HG03571 (cell line): ENCODE measurements at regions not wholly inside any gene's neighbourhood (a gene's known extent, or its start where the extent isn't known, plus 50 kb on each side); places are given as distances from the start of the nearest gene placed in this dataset.
A peak's percentile ranks its signal among the peaks of the same experiment; 100 is the strongest.

Source experiments
- ATAC-seq: cut with Tn5 transposase; IDR thresholded peaks from one replicate; pipeline ENCODE4 v1.9.1; 2021; ENCODE audit not compliant: unreplicated experiment

DNA sequence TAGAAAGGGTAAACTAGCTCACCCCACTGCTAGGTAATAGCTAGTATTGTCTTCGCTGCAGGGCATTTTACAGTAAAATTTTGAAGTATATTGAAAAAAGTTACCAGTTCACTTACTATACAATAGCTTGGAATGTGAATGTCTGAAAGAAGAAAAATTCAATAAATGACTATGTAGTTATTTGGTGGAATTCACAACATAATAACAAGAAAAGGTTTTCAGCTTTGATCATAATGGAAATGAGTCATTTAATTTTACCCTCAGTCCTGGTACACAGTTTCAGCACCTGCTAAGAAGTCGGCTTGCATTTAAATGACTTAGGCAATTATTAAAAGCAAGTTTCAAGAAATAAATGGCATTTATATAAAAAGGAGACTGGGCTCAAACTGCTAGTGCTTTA, 90.4 kb downstream of the NUP35 start:
- ATAC-seq, result peak; percentile 84

DNA sequence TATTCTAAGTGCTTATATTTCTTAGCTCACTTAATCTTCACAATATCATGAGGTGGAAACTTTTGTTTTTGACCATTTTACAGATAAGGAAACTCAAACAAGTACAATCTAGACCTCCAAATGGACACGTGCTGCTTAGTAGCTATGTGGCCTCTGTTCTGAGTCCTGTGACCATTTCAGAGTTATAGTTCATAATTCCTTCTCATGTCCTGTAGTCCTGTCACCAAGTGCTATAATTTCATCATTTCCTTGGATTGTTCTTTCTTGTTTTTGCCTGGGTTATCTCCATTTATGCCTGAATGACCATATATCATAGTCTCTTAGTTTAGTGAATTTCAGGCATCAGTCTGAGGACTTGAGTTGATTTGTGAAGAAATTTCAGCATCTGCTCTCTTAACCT, 91.7 kb downstream of the NUP35 start:
- no peak for ATAC-seq

DNA sequence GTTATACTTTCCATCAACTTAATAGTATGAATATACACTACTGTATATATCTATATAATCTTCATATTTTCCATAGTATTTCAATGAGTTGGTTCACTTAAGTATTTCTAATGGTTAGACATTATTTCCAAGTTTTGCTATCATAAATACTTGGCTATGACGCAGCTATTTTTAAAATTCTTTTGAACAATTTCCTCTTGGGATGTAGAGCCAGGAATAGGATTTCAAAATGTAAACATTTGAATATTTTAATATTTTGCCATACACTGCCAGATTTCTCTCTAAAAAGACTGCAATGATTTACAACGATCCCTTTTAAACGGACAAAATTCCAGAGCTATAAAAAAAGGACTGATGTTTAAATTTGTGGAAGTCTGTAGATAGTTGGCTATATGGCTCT, 95.6 kb downstream of the NUP35 start:
- no peak for ATAC-seq

DNA sequence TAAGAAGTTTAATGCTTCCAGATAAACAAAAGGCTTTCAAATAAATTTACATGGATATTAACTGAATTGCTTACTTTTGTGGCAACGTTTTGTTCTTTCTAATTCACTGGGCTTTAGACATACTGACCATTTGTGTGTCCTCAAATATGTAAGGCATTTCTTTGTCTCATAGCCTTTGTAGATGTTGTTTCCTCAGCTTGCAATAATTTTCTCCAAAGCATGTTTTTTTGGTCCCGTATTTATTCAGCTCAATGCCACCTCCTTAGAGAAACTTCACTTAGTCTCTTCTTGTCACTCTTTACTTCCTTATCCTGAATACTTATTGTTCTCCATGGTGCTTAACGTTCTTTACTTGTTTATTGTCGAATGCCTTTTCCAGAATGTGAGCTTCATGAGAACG, 98.5 kb downstream of the NUP35 start:
- no peak for ATAC-seq

DNA sequence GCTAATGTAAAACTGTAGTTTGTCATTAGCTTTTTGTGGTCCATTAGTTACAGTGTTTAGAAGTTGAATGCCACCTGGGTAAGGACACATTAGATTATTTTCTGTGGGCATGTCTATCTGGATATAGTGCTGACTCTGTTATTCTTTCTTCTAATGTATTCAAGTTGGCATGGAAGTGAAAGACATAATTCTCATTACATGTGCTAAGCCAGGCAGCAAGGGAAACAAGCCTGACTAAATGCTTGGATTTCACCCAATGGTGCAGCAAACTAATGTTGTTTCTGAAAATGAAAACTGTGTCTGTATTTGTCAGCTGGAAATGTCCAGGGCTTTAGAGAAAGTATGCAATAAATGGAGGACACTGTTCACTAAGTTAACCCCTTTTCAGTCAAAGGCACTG, 100.7 kb downstream of the NUP35 start:
- no peak for ATAC-seq

DNA sequence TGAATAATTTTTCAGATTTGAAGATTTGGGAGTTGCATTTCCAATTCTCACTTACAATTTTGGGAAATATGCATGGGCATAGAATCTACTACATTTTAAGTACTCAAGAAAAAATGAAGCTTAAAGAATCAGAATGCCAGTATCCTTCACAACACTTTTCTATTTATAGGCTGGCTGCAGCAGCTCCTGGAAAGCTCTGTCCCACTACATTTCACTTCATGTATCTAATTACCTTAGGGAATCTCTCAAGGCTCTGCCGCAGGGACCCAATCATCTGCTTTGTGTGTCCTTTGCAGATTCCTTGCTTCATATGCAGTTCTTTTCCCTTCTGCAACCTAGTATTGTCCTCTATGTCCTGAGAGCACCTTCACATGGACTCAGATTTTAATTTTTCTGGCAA, 102.9 kb downstream of the NUP35 start:
- no peak for ATAC-seq

DNA sequence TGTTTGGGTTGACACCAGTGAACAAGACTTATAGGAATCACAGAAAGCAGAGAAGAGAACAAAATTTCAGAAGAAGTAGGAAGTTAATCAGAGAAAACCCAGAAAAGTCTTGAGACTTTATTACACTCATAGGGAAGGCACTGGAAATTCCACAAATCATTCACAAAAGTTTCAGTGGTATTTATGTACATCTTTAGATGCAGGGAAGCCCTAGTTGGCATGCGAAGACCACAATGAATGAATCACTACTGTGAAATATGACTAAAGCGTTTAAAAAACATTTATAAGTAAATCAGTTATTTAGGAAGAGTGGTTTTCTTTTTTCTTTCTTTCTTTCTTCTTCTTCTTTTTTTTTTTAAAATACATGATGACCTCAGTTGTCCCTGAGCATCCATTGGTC, 105.1 kb downstream of the NUP35 start:
- ATAC-seq, result no peak

DNA sequence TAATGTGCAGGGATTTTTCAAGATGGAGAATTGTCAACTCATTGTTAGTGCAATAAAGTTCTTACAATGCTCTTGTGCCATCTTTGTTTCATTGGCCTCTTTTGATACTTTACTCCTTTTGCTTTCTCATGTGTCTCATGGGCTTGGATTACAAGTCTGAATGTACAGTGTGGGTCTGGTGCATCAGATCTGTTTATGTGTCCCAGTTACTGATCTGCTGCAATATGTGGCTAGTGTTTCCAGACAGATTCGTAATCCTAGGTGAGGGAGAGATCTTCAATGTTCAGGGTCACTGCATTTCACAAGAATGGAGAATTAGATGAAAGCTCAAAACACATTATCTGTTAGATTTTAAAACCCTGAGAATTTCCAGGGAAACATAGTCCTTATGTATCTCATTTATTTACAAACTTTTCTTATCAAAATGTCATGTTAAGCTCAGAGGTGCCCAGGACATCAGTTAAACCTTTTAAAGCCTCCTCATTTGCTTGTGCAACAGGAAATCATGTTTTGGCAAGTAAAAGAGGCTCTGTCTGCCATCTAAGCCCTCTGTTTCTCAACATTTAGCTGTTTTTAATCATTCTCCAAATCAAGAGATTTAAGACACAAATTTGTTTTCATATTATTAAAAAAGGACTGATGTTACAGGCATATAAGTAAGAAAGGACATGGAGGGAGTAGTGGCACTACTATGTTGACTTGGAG, 108.1 kb downstream of the NUP35 start:
- no peak for ATAC-seq

DNA sequence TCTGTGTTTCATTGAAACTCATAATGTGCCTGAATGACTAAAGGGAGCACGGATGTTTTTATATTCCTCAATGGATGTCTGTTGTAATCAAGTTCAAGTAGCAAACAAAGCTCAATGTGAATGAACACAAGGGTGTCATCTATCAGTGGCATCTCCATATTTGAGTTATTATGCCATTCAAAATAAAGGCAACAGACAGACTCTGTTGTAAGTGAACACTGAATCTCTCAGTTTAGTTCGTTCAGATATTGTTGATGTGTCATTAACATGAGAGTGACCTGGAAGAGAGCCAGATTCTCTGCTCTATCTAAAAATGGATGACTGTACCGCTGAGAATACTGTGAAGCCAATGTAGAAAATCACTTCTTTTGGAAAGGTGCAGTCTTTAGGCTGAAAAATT, 118.7 kb downstream of the NUP35 start:
- no peak for ATAC-seq

DNA sequence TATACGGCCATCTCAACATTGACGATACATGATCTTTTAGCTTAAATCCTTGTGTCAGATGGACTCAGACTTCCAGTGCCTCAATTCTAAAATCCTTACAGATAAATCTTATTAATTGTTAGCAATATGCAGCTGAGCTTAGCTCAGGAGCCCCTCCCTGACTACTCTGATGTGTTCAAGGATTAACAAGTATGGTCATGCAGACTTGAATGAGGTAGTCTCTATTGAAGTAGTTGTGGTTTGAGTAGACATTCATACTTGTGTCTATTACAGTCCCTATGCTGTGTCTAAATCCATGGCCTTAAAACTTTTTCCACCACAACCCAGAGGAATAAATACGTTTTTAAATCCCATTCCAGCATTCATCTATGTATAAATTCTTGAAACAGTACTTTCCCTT, 119.5 kb downstream of the NUP35 start:
- no peak for ATAC-seq

DNA sequence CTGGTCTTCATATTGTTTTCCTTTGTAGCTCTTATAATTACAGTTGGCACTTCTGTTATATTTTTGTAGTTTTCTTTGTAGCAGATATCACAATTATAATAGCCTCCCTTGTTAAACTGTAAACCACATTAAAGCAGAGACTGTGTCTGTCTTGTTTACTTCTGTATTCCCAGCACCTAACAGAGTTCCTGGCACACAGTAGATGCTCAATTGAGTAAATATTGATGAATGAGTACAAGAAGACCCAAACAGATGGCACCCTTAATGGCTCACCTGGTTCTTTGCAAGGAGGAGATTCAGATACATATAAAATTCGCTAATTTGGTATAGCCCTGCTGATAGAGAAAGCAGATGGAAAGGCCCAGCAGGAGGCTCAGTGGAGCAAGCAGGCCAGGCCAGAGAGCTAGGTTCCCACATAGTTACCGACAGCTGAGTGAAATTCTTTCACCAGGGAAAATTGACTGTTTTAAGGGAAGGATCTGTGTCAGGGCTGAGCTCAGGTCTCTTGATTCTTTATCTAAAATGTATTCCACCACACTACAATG, 120.1 kb downstream of the NUP35 start:
- ATAC-seq, result no peak

DNA sequence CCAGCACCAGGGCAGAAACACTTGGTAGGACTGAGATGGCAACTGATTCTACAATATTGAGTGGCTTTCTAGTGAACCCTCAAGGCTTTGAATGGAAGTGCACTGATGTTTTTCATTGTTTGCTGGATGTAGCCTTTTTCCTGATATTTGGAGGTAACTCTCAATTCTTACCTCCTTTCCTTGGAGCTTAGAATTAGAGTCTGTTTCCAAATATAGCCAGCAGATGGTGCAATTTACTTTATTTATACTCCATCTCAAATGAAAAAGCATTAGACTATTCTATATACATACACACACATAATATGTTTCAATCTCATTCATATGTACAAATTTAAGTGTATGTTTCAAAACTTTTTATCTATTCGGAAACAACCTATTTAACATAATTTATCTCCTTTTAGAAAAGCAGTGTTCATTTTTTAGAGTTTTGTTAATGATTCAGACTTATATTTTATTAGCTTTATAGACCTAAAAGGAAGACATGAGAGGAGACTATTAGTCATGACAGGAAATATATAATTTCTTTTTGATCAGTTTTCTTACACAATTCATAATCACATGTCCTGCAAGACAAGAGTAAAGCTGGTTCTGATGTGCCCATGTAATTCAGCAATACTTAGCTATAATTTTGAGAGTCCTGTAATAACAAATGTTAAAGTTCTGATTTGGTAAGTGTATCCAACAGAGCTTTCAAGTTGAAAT, 124.8 kb downstream of the NUP35 start:
- peak; percentile 64 for ATAC-seq

DNA sequence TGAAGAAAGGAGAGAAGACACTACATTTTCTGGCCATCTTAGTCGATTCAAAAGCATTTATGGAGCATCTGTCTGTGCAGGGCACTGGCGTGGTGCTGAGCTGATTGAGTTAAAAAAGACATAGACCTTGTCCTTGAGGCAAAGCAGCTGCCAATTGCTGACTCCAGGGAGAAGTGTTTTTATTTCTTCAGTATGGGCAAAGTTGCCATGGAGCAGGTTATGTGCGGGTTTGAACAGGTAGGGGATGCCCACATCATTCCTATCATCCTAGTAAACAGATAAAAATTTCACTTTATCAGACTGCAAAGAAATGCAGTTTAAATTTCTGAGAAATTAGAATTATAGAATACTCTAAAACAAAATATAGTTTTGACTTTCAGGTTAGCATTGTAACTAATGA, 125.8 kb downstream of the NUP35 start:
- no peak for ATAC-seq

DNA sequence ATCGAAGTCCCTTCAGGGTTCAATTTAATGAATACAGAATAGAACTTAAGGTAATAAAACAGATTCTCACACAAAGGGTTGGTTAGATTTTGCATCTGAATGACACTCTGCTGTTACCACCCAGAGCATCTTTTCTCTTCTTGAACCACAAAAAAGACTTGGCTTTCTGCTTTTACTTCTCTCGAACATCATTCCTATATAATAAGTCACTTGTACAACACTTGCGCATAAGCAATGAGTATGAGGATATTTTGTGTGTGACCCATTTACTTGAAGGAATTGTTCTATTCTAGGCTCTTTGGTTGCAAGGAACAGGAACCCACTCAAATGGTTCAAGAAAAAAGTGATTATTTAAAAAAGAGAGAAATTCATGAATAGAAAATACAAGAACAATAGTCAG, 126.2 kb downstream of the NUP35 start:
- no peak for ATAC-seq

DNA sequence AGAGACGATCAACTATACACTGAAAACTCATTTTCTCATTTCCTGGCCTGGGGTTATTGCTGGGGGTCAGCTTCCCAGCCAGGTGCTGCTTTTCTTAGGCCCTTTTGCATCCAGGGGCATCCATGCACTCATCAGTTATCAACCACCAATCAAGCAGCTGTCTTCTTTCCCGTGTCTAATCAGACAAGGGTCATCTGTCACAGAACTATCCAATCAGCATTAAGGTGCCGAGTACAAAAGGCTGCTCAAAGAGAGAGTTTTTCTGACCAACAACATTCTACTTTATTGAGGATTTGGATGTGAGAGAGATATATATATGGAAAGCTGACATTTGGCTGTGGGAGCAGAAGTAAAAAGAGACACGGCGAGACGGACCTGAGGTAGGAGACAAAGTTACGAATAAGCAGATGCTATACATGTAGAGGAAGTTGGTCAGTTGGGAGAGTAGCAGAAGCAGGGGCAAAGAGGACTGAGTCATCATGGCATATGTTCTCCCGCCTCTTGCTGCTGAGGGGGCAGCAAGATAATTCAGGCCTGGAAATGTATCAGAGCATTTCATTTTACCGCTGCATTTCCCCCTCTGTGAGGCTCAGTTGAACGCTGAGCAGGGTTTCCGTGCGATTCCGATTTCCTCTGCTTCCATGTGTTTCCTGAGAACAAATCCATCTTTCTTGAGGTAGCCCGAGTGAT, 129.3 kb downstream of the NUP35 start:
- no peak for ATAC-seq

DNA sequence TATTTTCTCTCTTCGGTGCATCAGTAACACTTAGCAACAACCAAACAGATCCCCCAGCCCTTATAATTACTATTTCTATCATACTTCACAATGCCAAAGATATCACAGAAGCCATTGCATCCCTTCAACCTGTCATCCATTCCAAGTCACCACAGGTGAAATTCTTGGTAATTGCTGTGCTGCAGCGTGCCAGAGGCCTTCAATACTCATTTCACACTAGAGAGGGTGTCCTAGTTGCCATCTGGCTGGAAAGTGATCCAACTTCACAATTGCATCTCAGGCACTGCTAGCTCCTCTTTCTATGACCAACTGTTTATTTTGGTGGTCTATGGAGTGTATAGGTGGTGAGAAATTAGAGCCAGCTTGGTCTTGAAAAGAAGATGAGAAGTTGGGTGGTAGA, 131.2 kb downstream of the NUP35 start:
- no peak for ATAC-seq

DNA sequence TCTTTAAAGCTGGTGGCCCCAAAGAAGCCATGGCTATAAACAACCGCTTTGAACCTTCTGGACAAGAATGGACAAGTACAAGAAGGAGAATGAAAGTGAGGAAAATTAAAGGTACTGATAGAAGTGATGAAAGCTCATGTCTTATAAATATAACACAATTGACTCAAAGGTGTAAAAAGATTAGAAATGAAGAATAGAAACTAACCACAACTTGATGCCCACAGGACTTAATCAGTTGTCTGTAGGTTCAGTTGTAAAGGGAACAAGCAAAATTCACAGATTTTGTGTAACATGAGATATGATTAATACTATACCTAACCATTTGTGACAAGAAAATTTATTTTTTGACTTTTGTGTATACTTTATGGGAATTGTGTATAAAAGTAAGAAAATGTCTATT, 135.7 kb downstream of the NUP35 start:
- no peak for ATAC-seq

DNA sequence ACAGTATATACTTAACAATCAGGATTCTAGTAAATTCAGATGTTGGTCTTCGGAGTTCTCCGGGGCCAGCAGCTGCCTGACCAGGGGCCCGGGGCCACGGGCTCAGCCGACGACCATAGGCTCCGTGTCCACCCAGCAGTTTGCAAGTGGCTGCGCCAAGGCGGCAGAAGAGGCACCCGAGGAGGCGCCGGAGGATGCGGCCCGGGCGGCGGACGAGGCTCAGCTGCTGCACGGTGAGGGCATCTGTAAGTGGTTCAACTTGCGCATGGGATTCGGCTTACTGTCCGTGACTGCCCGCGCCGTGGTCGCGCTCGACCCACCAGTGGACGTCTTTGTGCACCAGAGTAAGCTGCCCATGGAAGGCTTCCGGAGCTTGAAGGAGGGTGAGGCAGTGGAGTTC, 136.3 kb downstream of the NUP35 start:
- no peak for ATAC-seq

DNA sequence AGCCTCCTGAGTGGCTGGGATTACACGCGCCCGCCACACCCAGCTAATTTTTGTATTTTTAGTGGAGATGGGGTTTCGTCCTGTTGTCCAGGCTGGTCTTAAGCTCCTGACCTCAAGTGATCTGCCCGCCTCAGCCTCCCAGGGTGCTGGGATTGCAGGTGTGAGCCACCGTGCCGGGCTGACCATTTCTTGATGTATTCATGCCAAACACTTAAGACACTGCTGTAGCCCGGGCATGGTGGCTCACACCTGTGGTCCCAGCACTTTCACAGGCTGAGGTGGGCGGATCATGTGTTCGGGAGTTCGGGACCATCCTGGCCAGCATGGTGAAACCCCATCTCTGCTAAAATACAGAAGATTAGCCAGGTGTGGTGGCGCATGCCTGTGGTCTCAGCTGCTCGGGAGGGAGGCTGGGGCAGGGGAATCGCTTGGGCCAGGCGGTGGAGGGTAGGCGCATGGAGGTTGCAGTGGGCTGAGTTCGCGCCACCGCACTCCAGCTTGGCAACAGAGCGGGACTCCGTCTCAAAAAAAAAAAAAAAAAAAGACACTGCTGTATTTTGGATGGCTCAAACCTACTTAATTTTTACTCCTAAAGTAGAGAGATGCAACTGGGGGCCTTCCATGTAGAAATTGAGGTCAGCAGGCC, 140.8 kb downstream of the NUP35 start:
- no peak for ATAC-seq

DNA sequence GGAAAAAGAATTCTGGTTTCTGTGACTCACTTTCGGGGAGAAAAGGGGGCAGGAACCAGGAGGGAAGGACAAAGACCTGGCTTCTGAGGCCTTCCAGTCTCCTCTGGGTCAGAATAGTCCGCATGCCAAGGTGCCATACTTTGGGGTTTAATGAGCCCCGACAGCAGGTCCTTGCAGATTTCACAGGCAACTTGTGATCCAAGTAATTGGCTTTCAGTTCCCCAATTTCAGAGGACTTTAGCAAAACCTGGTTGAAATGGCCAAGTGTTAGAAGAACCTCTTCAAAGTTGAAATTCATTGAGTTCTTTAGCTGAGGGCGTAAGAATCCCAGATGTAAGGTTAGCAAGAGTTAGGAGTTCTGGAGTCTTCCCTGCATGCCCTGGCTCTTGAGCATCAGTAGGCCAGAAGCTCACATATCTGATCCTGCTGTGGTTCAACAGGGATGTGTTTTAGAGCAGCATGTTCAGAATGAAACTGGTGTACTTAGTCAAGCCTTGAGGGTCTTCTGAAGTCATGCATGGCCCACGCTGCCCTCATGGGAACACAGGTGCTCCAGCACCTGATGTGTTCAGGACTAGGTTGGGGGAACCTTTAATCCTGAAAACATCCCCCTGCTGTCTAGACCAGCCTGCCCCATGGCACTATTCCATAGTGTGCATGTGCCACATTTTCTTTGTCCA, 143.0 kb downstream of the NUP35 start:
- peak; percentile 87 for ATAC-seq

DNA sequence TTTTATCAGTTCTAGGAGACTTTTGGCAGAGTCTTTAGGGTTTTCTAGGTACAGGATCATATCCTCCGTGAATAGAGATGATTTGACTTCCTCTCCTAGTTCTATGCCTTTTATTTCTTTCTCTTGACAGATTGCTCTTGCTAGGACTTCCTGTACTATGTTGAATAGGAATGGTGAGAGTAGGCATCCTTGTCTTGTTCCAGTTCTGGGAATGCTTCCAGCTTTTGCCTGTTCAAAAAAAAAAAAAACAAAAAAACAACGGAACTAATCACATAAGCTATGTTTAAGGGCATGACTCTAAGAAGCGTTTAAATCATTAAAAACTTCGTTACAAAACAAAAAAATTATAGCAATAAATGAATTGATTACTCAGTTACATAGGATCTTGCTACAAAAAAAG, 145.7 kb downstream of the NUP35 start:
- no peak for ATAC-seq
